GM19452 (cell line): ENCODE measurements at regions not wholly inside any gene's neighbourhood (a gene's known extent, or its start where the extent isn't known, plus 50 kb on each side); places are given as distances from the start of the nearest gene placed in this dataset.
"Not testable (repeated sequence)": the region's sequence is repeated elsewhere in the genome, so short reads cannot be mapped to it uniquely, and the experiment has no call there.

Experiments used
- ATAC-seq: cut with Tn5 transposase; IDR thresholded peaks from one replicate; pipeline ENCODE4 v1.9.1; 2021; ENCODE audit not compliant: unreplicated experiment

- ATAC-seq, result no peak
Observed at GRCh38 chr12:19972325-19973288, 395.7 kb upstream of the PDE3A start.

- ATAC-seq, result no peak
Observed at GRCh38 chr12:19978193-19978592, 390.1 kb upstream of the PDE3A start.

- ATAC-seq, result no peak
Observed at GRCh38 chr12:19979584-19979983, 388.8 kb upstream of the PDE3A start.

GRCh38 chr12:19981944-19982343 is 386.4 kb upstream of the PDE3A start:
- ATAC-seq, result no peak

- no peak for ATAC-seq
Observed at GRCh38 chr12:19988001-19988400, 380.3 kb upstream of the PDE3A start.

- ATAC-seq, result no peak
Observed at GRCh38 chr12:19988459-19988873, 379.9 kb upstream of the PDE3A start.

GRCh38 chr12:19988948-19989347 is 379.4 kb upstream of the PDE3A start:
- ATAC-seq, result no peak

- no peak for ATAC-seq
Observed at GRCh38 chr12:19991146-19991545, 377.2 kb upstream of the PDE3A start.

- no peak for ATAC-seq
Observed at GRCh38 chr12:19992311-19992710, 376.0 kb upstream of the PDE3A start.

GRCh38 chr12:19994968-19995367 is 373.4 kb upstream of the PDE3A start:
- ATAC-seq, result no peak

GRCh38 chr12:19997656-19998400 is 370.5 kb upstream of the PDE3A start:
- ATAC-seq, result no peak

- no peak for ATAC-seq
Observed at GRCh38 chr12:19998411-19998810, 369.9 kb upstream of the PDE3A start.

GRCh38 chr12:19998961-19999804 is 369.2 kb upstream of the PDE3A start:
- no peak for ATAC-seq

- ATAC-seq, result no peak
Observed at GRCh38 chr12:19999805-20000138, 368.6 kb upstream of the PDE3A start.

- no peak for ATAC-seq
Observed at GRCh38 chr12:20000229-20000849, 368.0 kb upstream of the PDE3A start.

GRCh38 chr12:20003252-20003651 is 365.1 kb upstream of the PDE3A start:
- no peak for ATAC-seq

GRCh38 chr12:20004952-20005351 is 363.4 kb upstream of the PDE3A start:
- ATAC-seq, result no peak

GRCh38 chr12:20006871-20007730 is 361.2 kb upstream of the PDE3A start:
- no peak for ATAC-seq

GRCh38 chr12:20009965-20010364 is 358.4 kb upstream of the PDE3A start:
- ATAC-seq, result not testable (repeated sequence)

GRCh38 chr12:20011200-20011599 is 357.1 kb upstream of the PDE3A start:
- no peak for ATAC-seq
